Panc1 (cell line): ENCODE measurements at regions not wholly inside any gene's neighbourhood (a gene's known extent, or its start where the extent isn't known, plus 50 kb on each side); places are given as distances from the start of the nearest gene placed in this dataset.

Experiments
- ATAC-seq: fragments of 200-7000 bp; cut with Tn5 transposase; 2 replicates; pipeline ENCODE4 v1.9.1; 2020; ENCODE audit warnings: mild to moderate bottlenecking, moderate library complexity
- BruUV-seq: library from RNA; stranded (reverse); fragments of 400-500 nt; replicated peaks from 2 replicates; lab custom pipeline; 2021; lab: Mats Ljungman, UMichigan
- CTCF ChIA-PET: fragments of 300-600 bp; sonication (Branson Sonifier 250); formaldehyde crosslinking; loops from one replicate; lab custom pipeline; 2022; ENCODE audit warnings: antibody characterized with exemption; lab: Charles Lee
- POLR2A ChIA-PET: fragments of 300-600 bp; sonication (Branson Sonifier 250); formaldehyde crosslinking; loops from one replicate; lab custom pipeline; 2022; ENCODE audit warnings: antibody characterized with exemption; lab: Charles Lee
- DNase-seq: peaks from one replicate; pipeline ENCODE4 v3.0.0-alpha.2; 2010; ENCODE audit warnings: low read depth, low spot score
- H3K27ac ChIP-seq: 2 replicates; pipeline ENCODE4 v1.5.1; 2011; ENCODE audit warnings: mild to moderate bottlenecking, low read length, inconsistent platforms
- H3K27me3 ChIP-seq: fragments of 200-500 bp; sonication (Bioruptor generic); 2 replicates; pipeline ENCODE4 v1.6.0; 2014; ENCODE audit warnings: low read length, inconsistent platforms; ENCODE audit not compliant: control insufficient read depth, insufficient read depth
- H3K36me3 ChIP-seq: fragments of 200-500 bp; sonication (Bioruptor generic); 2 replicates; pipeline ENCODE4 v1.5.1; 2014; ENCODE audit warnings: inconsistent platforms, mild to moderate bottlenecking, low read length, moderate library complexity; ENCODE audit not compliant: control insufficient read depth, insufficient read depth
- H3K4me1 ChIP-seq: 2 replicates; pipeline ENCODE4 v1.5.1; 2011; ENCODE audit warnings: inconsistent platforms, mild to moderate bottlenecking, low read length, moderate library complexity; ENCODE audit not compliant: control insufficient read depth, insufficient read depth
- H3K4me3 ChIP-seq, 2 experiments: 2 replicates each; pipeline ENCODE4 v1.5.1; 2011 to 2012; ENCODE audit warnings: low read depth in 2 of 2, low read length in 2 of 2, mild to moderate bottlenecking in 2 of 2, inconsistent platforms in 1 of 2, moderate library complexity in 1 of 2
- H3K9me3 ChIP-seq: fragments of 200-500 bp; sonication (Bioruptor generic); 2 replicates; pipeline ENCODE4 v1.5.1; 2014; ENCODE audit warnings: low read depth, mild to moderate bottlenecking, inconsistent platforms, low read length, moderate library complexity; ENCODE audit not compliant: control insufficient read depth, insufficient read depth
- CTCF ChIP-seq: fragments of 450-650 bp; IDR thresholded peaks from 2 replicates; pipeline ENCODE4 v1.5.1; 2017; ENCODE audit warnings: mild to moderate bottlenecking
- POLR2AphosphoS5 ChIP-seq: IDR thresholded peaks from 2 replicates; pipeline ENCODE4 v1.6.1; 2012; ENCODE audit warnings: mild to moderate bottlenecking, low read depth, low read length, moderate library complexity
- REST ChIP-seq, 2 experiments: IDR thresholded peaks; 2 replicates each; pipeline ENCODE4 v1.6.1; 2011 to 2012; ENCODE audit warnings: low read depth in 2 of 2, control low read depth in 1 of 2, low read length in 1 of 2, mild to moderate bottlenecking in 1 of 2, moderate library complexity in 1 of 2; ENCODE audit not compliant: insufficient read depth in 1 of 2
- SIN3A ChIP-seq: IDR thresholded peaks from 2 replicates; pipeline ENCODE4 v1.6.1; 2012; ENCODE audit warnings: low read depth, mild to moderate bottlenecking, low read length, moderate library complexity, borderline replicate concordance; ENCODE audit not compliant: insufficient read depth
- TCF7L2 ChIP-seq: IDR thresholded peaks from 2 replicates; pipeline ENCODE4 v1.6.1; 2011; ENCODE audit warnings: mild to moderate bottlenecking, low read depth, low read length, inconsistent platforms
- in situ Hi-C: cut with HindIII; loops from 2 replicates; pipeline ENCODE4 v1.10.0; 2016; ENCODE audit warnings: low sequenced_read_pairs, low pct_unique_long_range_greater_than_20kb
- intact Hi-C: fragments of 100-400 bp; cut with micrococcal nuclease; formaldehyde crosslinking; loops from one replicate; pipeline ENCODE4 v1.10.0; 2022; ENCODE audit not compliant: unreplicated experiment

- Histone ChIP-seq H3K27me3 (no peaks in the 10 kb centered on the region), H3K4me3 (no peak overlapping the region), H3K9me3 (peaks cover 5% of the 10 kb centered on the region; the same call in 1 of the 2 replicates), H3K4me1 (no peaks in the 10 kb centered on the region; the same call in none of the 2 replicates), H3K27ac (no peak overlapping the region), H3K36me3 (no peaks in the 10 kb centered on the region)
- TF ChIP-seq SIN3A (no peak), REST (IDR thresholded peaks at IDR 0.05; ENCODE audit: insufficient read depth in 1 of 2, low read depth in 2 of 2, low read length in 1 of 2) (no peak), POLR2AphosphoS5 (no peak), TCF7L2 (no peak)
- ChIA-PET CTCF (no interaction called here), POLR2A (no interaction called here)
- ATAC-seq = no peak
- intact Hi-C loops = no loop called here
- in situ Hi-C loops = no loop called here
- no TSS peak for BruUV-seq
- no peak for DNase-seq
Observed at GRCh38 chr2:128428415-128428814, 109.7 kb upstream of the HS6ST1 start.

- in situ Hi-C loops (no loop called here), intact Hi-C loops (no loop called here)
- ChIA-PET POLR2A (no interaction called here), CTCF (no interaction called here)
- Histone ChIP-seq H3K4me1 (no peaks in the 10 kb centered on the region), H3K36me3 (no peaks in the 10 kb centered on the region), H3K4me3 (no peak overlapping the region), H3K9me3 (peaks cover 5% of the 10 kb centered on the region; the same call in 1 of the 2 replicates), H3K27ac (no peak overlapping the region), H3K27me3 (no peaks in the 10 kb centered on the region)
- ATAC-seq = no peak
- no peak for TF ChIP-seq TCF7L2
- TF ChIP-seq REST (IDR thresholded peaks at IDR 0.05; ENCODE audit: insufficient read depth in 1 of 2, low read depth in 2 of 2, low read length in 1 of 2) = no peak
- no peak for TF ChIP-seq SIN3A
- no peak for TF ChIP-seq CTCF
- BruUV-seq = no TSS peak
- no peak for DNase-seq
Observed at GRCh38 chr2:128432423-128432822, 113.8 kb upstream of the HS6ST1 start.
